HepG2 (cell line): ENCODE measurements at regions not wholly inside any gene's neighbourhood (a gene's known extent, or its start where the extent isn't known, plus 50 kb on each side); places are given as distances from the start of the nearest gene placed in this dataset.
A peak's percentile ranks its signal among the peaks of the same experiment; 100 is the strongest.
"Not testable (repeated sequence)": the region's sequence is repeated elsewhere in the genome, so short reads cannot be mapped to it uniquely, and the experiment has no call there.

Experiments used
- ATAC-seq: fragments of 200-7000 bp; cut with Tn5 transposase; 3 replicates; pipeline ENCODE4 v1.9.1; 2020; ENCODE audit warnings: mild to moderate bottlenecking, moderate library complexity
- BruUV-seq: library from RNA; stranded (reverse); fragments of 400-500 nt; replicated peaks from 2 replicates; lab custom pipeline; 2021; lab: Mats Ljungman, UMichigan
- CTCF ChIA-PET: fragments of 300-600 bp; formaldehyde crosslinking; extraction: SDS; loops from one replicate; lab custom pipeline; 2021; ENCODE audit warnings: low total read pairs, inconsistent platforms, low intra/inter-chr PET ratio; lab: Yijun Ruan, JAX
- POLR2A ChIA-PET: fragments of 350-600 bp; sonication (Branson Sonifier 250); formaldehyde crosslinking; loops from one replicate; lab custom pipeline; 2020; ENCODE audit warnings: antibody characterized with exemption, inconsistent platforms; lab: Yijun Ruan, JAX
- DNase-seq: peaks from one replicate; pipeline ENCODE4 v3.0.0-alpha.2; 2015; ENCODE audit warnings: low spot score
- FAIRE-seq: peaks from 3 replicates; lab custom pipeline; 2011; peaks lifted over from hg19 to GRCh38; lab: Jason Lieb, UNC
- H2AFZ ChIP-seq: one replicate; pipeline ENCODE4 v1.6.1; 2011; ENCODE audit warnings: low read length, inconsistent platforms
- H3K27ac ChIP-seq: fragments of 300-600 bp; 3 replicates; pipeline ENCODE4 v1.8.0; 2011; ENCODE audit warnings: mixed run types, mild to moderate bottlenecking, mixed read lengths, low read length, inconsistent platforms; ENCODE audit not compliant: insufficient read depth; ENCODE audit errors: extremely low read length
- H3K27me3 ChIP-seq, 2 experiments: fragments of 200-600 bp in 1 of 2; 2 replicates in 1 of 2; 3 replicates in 1 of 2; pipeline versions ENCODE4 v1.6.0 to v1.8.0; 2011; ENCODE audit warnings: low read length in 2 of 2, mild to moderate bottlenecking in 2 of 2, moderate library complexity in 2 of 2, inconsistent platforms in 1 of 2; ENCODE audit not compliant: insufficient read depth in 2 of 2, control insufficient read depth in 1 of 2
- H3K36me3 ChIP-seq, 2 experiments: fragments of 200-600 bp in 1 of 2; replicated peaks in 1 of 2; 2 replicates in 1 of 2; 3 replicates in 1 of 2; pipeline versions ENCODE4 v1.5.1 to v1.8.0; 2011; ENCODE audit warnings: low read length in 2 of 2, inconsistent platforms in 1 of 2; ENCODE audit not compliant: insufficient read depth in 2 of 2, control insufficient read depth in 1 of 2
- H3K4me1 ChIP-seq: 2 replicates; pipeline ENCODE4 v1.5.1; 2012; ENCODE audit warnings: low read length, inconsistent platforms; ENCODE audit not compliant: insufficient read depth
- H3K4me2 ChIP-seq: 2 replicates; pipeline ENCODE4 v1.6.0; 2011; ENCODE audit warnings: low read depth, low read length, inconsistent platforms
- H3K4me3 ChIP-seq, 3 experiments: fragments of 200-600 bp in 1 of 3; sonication (generic), shearing (Covaris generic) in 1 of 3; replicated peaks in 1 of 3; 2 replicates each; pipeline ENCODE4 v1.5.1; 2011 to 2016; ENCODE audit warnings: low read length in 3 of 3, inconsistent platforms in 2 of 3, low read depth in 2 of 3, mild to moderate bottlenecking in 2 of 3, control low read depth in 1 of 3, mixed read lengths in 1 of 3; ENCODE audit not compliant: insufficient read depth in 1 of 3
- H3K79me2 ChIP-seq: one replicate; pipeline ENCODE4 v1.6.1; 2011; ENCODE audit warnings: low read length, inconsistent platforms; ENCODE audit not compliant: insufficient read depth
- H3K9ac ChIP-seq: 2 replicates; pipeline ENCODE4 v1.6.0; 2011; ENCODE audit warnings: mild to moderate bottlenecking, low read depth, low read length, inconsistent platforms; ENCODE audit not compliant: insufficient read depth
- H3K9me3 ChIP-seq: 2 replicates; pipeline ENCODE4 v1.5.1; 2012; ENCODE audit warnings: mild to moderate bottlenecking, low read length
- H4K20me1 ChIP-seq: 2 replicates; pipeline ENCODE4 v1.6.0; 2011; ENCODE audit warnings: inconsistent platforms, mild to moderate bottlenecking, low read length, moderate library complexity; ENCODE audit not compliant: insufficient read depth
- KDM5B ChIP-seq: sonication (generic); formaldehyde crosslinking; IDR thresholded peaks from 2 replicates; pipeline ENCODE4 v1.4.0; 2020; ENCODE audit warnings: missing genetic modification reagents, mild to moderate bottlenecking, borderline replicate concordance
- MAFF ChIP-seq: IDR thresholded peaks from 2 replicates; pipeline ENCODE4 v1.6.1; 2011; ENCODE audit warnings: low read depth, low read length, improper control_type of control experiment
- ONECUT2 ChIP-seq: sonication (generic); formaldehyde crosslinking; IDR thresholded peaks from 2 replicates; pipeline ENCODE4 v1.4.0; 2020; ENCODE audit warnings: missing genetic modification reagents
- RBFOX2 ChIP-seq: fragments of 200-400 bp; formaldehyde crosslinking; IDR thresholded peaks from 2 replicates; pipeline ENCODE4 v1.6.1; 2017; ENCODE audit warnings: low read depth, mild to moderate bottlenecking, low read length
- ZNF274 ChIP-seq: sonication (generic); formaldehyde crosslinking; IDR thresholded peaks from 2 replicates; pipeline ENCODE4 v1.5.1; 2020; ENCODE audit warnings: mild to moderate bottlenecking, missing genetic modification reagents
- ZNF550 ChIP-seq: sonication (generic); formaldehyde crosslinking; IDR thresholded peaks from 2 replicates; pipeline ENCODE4 v1.4.0; 2020; ENCODE audit warnings: mild to moderate bottlenecking, missing genetic modification reagents, borderline replicate concordance
- ZNF615 ChIP-seq: sonication (generic); formaldehyde crosslinking; IDR thresholded peaks from 2 replicates; pipeline ENCODE4 v1.5.0; 2020; ENCODE audit warnings: mild to moderate bottlenecking, missing genetic modification reagents, borderline replicate concordance
- ZNF709 ChIP-seq: sonication (generic); formaldehyde crosslinking; IDR thresholded peaks from 2 replicates; pipeline ENCODE4 v1.5.0; 2020; ENCODE audit warnings: mild to moderate bottlenecking, missing genetic modification reagents
- WGBS: methylation state at CpG from one replicate; pipeline ENCODE4 v1.1.6; 2017; ENCODE audit warnings: low lambda C conversion rate; 5-methylcytosine and 5-hydroxymethylcytosine counted together
- in situ Hi-C: cut with HindIII; loops from 2 replicates; pipeline ENCODE4 v1.10.0; 2017; ENCODE audit warnings: low pct_unique_long_range_greater_than_20kb; ENCODE audit not compliant: extremely low pct_ligation_motif_present
- intact Hi-C: fragments of 100-400 bp; cut with micrococcal nuclease; formaldehyde crosslinking; loops from one replicate; pipeline ENCODE4 v1.10.0; 2022; ENCODE audit not compliant: unreplicated experiment
- TF ChIP-seq, protein P1 (sequence below): sonication (generic); formaldehyde crosslinking; IDR thresholded peaks from 2 replicates; pipeline ENCODE4 v1.4.0; 2020; ENCODE audit warnings: missing genetic modification reagents, mild to moderate bottlenecking, borderline replicate concordance
- TF ChIP-seq, protein P2 (sequence below): fragments of 450-650 bp; IDR thresholded peaks from 2 replicates; pipeline ENCODE4 v1.6.1; 2017; ENCODE audit warnings: mild to moderate bottlenecking

DNA sequence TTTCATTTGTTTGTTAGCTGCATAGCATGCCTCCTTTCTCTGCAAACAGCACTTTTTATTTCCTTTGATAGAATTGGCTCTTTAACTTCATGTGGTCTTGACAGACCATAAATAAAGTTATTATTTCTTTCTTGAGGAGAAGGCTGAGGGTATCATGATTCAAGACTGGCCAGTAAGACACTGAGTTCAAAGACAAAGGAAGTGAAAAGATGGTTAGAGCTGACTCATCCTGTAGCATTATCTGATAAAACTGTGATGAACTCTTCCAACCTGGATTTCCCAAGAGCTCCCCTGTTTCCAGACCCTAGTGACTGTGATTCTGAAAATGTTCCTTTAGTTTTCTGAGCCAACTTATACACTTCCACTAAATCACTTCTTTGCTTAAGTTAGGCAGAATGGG is 179.3 kb upstream of the FAT3 start (continued):
- TF ChIP-seq ZNF615 (CRISPR knock-in tag): no peak
- no peak for TF ChIP-seq ZNF274
- TF ChIP-seq KDM5B (CRISPR knock-in tag): no peak
- no peak for TF ChIP-seq RBFOX2
- TF ChIP-seq ONECUT2: no peak
- TF ChIP-seq MAFF: no peak

DNA sequence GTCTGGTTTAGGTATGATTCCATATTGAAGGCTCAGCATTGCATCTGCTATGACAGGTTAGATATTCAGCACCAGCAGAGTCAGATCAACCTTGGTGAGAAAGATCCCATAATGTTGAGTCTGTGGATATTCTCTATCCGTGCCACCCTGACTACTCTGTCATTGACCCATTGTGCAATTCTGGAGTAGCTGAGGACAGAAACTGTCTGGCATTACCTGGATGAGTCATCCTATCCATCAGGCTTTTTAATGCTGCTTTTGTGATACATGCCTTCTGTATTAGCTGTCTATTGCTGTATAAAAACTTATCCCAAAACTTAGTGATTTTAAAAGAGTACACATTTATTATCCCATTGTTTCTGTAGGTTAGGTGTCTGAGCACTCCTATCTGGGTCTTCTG is 189.1 kb upstream of the FAT3 start:
- H4K20me1 ChIP-seq: no peaks in the 10 kb centered on the region
- H3K4me3 ChIP-seq: no peak overlapping the region
- no peak overlapping the region for H3K9ac ChIP-seq
- CTCF ChIA-PET: no interaction called here
- H3K4me1 ChIP-seq: no peaks in the 10 kb centered on the region
- H3K27ac ChIP-seq: no peak overlapping the region
- WGBS: 0% methylated on average over 1 of the region's 1 CpG
- POLR2A ChIA-PET: no interaction called here
- DNase-seq: no peak
- H3K9me3 ChIP-seq: peaks cover 45% of the 10 kb centered on the region
- in situ Hi-C loops (no loop called here), intact Hi-C loops (no loop called here)
- BruUV-seq: no TSS peak
- H3K4me2 ChIP-seq: no peak overlapping the region
- FAIRE-seq: no peak
- H3K79me2 ChIP-seq: no peaks in the 10 kb centered on the region
- H2AFZ ChIP-seq: no peak overlapping the region
- no peak for ATAC-seq
- no peaks in the 10 kb centered on the region for H3K27me3 ChIP-seq
- no peaks in the 10 kb centered on the region for H3K36me3 ChIP-seq
- TF ChIP-seq ZNF709 (CRISPR knock-in tag): no peak
- TF ChIP-seq, protein P1, sequence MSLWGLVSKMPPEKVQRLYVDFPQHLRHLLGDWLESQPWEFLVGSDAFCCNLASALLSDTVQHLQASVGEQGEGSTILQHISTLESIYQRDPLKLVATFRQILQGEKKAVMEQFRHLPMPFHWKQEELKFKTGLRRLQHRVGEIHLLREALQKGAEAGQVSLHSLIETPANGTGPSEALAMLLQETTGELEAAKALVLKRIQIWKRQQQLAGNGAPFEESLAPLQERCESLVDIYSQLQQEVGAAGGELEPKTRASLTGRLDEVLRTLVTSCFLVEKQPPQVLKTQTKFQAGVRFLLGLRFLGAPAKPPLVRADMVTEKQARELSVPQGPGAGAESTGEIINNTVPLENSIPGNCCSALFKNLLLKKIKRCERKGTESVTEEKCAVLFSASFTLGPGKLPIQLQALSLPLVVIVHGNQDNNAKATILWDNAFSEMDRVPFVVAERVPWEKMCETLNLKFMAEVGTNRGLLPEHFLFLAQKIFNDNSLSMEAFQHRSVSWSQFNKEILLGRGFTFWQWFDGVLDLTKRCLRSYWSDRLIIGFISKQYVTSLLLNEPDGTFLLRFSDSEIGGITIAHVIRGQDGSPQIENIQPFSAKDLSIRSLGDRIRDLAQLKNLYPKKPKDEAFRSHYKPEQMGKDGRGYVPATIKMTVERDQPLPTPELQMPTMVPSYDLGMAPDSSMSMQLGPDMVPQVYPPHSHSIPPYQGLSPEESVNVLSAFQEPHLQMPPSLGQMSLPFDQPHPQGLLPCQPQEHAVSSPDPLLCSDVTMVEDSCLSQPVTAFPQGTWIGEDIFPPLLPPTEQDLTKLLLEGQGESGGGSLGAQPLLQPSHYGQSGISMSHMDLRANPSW (CRISPR knock-in tag): no peak
- TF ChIP-seq, protein P2, sequence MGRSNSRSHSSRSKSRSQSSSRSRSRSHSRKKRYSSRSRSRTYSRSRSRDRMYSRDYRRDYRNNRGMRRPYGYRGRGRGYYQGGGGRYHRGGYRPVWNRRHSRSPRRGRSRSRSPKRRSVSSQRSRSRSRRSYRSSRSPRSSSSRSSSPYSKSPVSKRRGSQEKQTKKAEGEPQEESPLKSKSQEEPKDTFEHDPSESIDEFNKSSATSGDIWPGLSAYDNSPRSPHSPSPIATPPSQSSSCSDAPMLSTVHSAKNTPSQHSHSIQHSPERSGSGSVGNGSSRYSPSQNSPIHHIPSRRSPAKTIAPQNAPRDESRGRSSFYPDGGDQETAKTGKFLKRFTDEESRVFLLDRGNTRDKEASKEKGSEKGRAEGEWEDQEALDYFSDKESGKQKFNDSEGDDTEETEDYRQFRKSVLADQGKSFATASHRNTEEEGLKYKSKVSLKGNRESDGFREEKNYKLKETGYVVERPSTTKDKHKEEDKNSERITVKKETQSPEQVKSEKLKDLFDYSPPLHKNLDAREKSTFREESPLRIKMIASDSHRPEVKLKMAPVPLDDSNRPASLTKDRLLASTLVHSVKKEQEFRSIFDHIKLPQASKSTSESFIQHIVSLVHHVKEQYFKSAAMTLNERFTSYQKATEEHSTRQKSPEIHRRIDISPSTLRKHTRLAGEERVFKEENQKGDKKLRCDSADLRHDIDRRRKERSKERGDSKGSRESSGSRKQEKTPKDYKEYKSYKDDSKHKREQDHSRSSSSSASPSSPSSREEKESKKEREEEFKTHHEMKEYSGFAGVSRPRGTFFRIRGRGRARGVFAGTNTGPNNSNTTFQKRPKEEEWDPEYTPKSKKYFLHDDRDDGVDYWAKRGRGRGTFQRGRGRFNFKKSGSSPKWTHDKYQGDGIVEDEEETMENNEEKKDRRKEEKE: no peak
- TF ChIP-seq ZNF550 (CRISPR knock-in tag): no peak

DNA sequence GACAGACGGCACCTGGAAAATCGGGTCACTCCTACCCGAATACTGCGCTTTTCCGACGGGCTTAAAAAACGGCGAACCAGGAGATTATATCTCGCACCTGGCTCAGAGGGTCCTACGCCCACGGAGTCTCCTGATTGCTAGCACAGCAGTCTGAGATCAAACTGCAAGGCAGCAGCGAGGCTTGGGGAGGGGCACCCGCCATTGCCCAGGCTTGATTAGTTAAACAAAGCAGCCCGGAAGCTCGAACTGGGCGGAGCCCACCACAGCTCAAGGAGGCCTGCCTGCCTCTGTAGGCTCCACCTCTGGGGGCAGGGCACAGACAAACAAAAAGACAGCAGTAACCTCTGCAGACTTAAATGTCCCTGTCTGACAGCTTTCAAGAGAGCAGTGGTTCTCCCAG is 197.5 kb upstream of the FAT3 start:
- H3K27me3 ChIP-seq, POLR2A ChIA-PET, H3K9ac ChIP-seq, H3K4me3 ChIP-seq, H3K4me2 ChIP-seq, H3K36me3 ChIP-seq, ATAC-seq, H3K4me1 ChIP-seq, H3K27ac ChIP-seq, CTCF ChIA-PET, H3K79me2 ChIP-seq, FAIRE-seq, H4K20me1 ChIP-seq, intact Hi-C loops, H2AFZ ChIP-seq, BruUV-seq, in situ Hi-C loops: not testable (repeated sequence)
- WGBS: 50% methylated on average over 15 of the region's 16 CpGs
- H3K9me3 ChIP-seq: peaks cover 20% of the 10 kb centered on the region
- peak; percentile 19 for DNase-seq
